ENCODE measurements at regions not wholly inside any gene's neighbourhood (a gene's known extent, or its start where the extent isn't known, plus 50 kb on each side); places are given as distances from the start of the nearest gene placed in this dataset.

DNA sequence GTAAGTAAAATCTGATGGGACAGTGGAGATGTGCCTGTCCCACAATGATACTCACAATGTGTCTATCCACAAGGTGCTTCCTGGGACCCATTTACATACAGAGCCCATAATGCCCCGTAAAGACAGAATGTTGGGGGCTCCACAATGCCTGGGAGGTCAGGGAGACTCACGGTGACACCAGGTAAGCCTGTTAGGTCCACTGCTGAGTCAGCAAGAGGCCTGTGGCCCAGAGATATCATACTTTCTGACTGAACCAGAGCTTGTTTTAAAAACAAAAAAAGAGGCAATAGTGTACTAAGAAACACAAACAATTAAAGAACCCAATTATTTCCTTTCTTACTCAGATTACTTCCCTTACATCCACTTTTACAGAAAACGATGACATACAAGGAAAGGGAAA, 771.1 kb upstream of the ID2 start:
- Histone ChIP-seq H3K36me3 (no peaks in the 10 kb centered on the region), H3K27me3 (no peaks in the 10 kb centered on the region), H3K4me2 (no peak overlapping the region), H4K20me1 (no peaks in the 10 kb centered on the region), H3K4me3 (no peak overlapping the region), H3K4me1 (no peaks in the 10 kb centered on the region), H3K27ac (no peak overlapping the region), H3K9ac (no peak overlapping the region), H3K9me3 (replicated peaks in 1 of 11) (peaks cover 0 to 12% (median 0%) of the 10 kb centered on the region in 11 experiments; a peak in 6 of 22 replicates)
- no peak for TF ChIP-seq Cebpa-rat (IDR thresholded peaks at IDR 0.05)

- Histone ChIP-seq H3K36me3 (no peaks in the 10 kb centered on the region), H3K4me2 (no peak overlapping the region), H3K9ac (no peak overlapping the region), H3K27me3 (no peaks in the 10 kb centered on the region), H3K4me3 (no peak overlapping the region), H4K20me1 (no peaks in the 10 kb centered on the region), H3K4me1 (no peaks in the 10 kb centered on the region), H3K27ac (no peak overlapping the region), H3K9me3 (replicated peaks in 1 of 11) (peaks cover 0 to 12% (median 0%) of the 10 kb centered on the region in 11 experiments; a peak in 6 of 22 replicates)
- TF ChIP-seq Cebpa-rat (IDR thresholded peaks at IDR 0.05), result peak in 6 of 11 experiments; percentile 10 to 83 (median 67); a peak in 8 of 22 replicates
These were observed 770.7 kb upstream of the ID2 start for GRCh38 chr2:7911196-7911595.

- Histone ChIP-seq H3K9ac (no peak overlapping the region), H3K4me1 (no peaks in the 10 kb centered on the region), H3K4me3 (no peak overlapping the region), H4K20me1 (no peaks in the 10 kb centered on the region), H3K36me3 (no peaks in the 10 kb centered on the region), H3K9me3 (replicated peaks in 1 of 11) (peaks cover 0 to 10% (median 0%) of the 10 kb centered on the region in 11 experiments; a peak in 7 of 22 replicates), H3K27ac (no peak overlapping the region), H3K27me3 (no peaks in the 10 kb centered on the region), H3K4me2 (no peak overlapping the region)
- no peak for TF ChIP-seq Cebpa-rat (IDR thresholded peaks at IDR 0.05)
These were observed 767.9 kb upstream of the ID2 start for GRCh38 chr2:7913974-7914373.

- H3K27me3 ChIP-seq, result no peaks in the 10 kb centered on the region
These were observed 766.4 kb upstream of the ID2 start for GRCh38 chr2:7915302-7916091.

GRCh38 chr2:7916670-7917069, 765.2 kb upstream of the ID2 start:
- no peak overlapping the region for H3K27ac ChIP-seq
- no peaks in the 10 kb centered on the region for H3K36me3 ChIP-seq
- no peak overlapping the region for H3K4me3 ChIP-seq
- TF ChIP-seq Cebpa-rat (IDR thresholded peaks at IDR 0.05), result no peak
- H4K20me1 ChIP-seq, result no peaks in the 10 kb centered on the region
- no peaks in the 10 kb centered on the region for H3K4me1 ChIP-seq
- H3K9ac ChIP-seq, result no peak overlapping the region
- peaks cover 0 to 4% (median 0%) of the 10 kb centered on the region in 11 experiments; a peak in 1 of 22 replicates for H3K9me3 ChIP-seq (replicated peaks in 1 of 11)
- no peak overlapping the region for H3K4me2 ChIP-seq
- no peaks in the 10 kb centered on the region for H3K27me3 ChIP-seq

More at GRCh38 chr2:7915302-7916091, 766.4 kb upstream of the ID2 start:
- H3K9me3 ChIP-seq (replicated peaks in 1 of 11), result peaks cover 0 to 4% (median 0%) of the 10 kb centered on the region in 11 experiments; a peak in 1 of 22 replicates
- no peak overlapping the region for H3K4me3 ChIP-seq
- no peak for TF ChIP-seq Cebpa-rat (IDR thresholded peaks at IDR 0.05)
- H3K4me1 ChIP-seq, result no peaks in the 10 kb centered on the region
- no peak overlapping the region for H3K4me2 ChIP-seq
- H4K20me1 ChIP-seq, result no peaks in the 10 kb centered on the region
- H3K27ac ChIP-seq, result no peak overlapping the region
- no peaks in the 10 kb centered on the region for H3K36me3 ChIP-seq
- no peak overlapping the region for H3K9ac ChIP-seq

DNA sequence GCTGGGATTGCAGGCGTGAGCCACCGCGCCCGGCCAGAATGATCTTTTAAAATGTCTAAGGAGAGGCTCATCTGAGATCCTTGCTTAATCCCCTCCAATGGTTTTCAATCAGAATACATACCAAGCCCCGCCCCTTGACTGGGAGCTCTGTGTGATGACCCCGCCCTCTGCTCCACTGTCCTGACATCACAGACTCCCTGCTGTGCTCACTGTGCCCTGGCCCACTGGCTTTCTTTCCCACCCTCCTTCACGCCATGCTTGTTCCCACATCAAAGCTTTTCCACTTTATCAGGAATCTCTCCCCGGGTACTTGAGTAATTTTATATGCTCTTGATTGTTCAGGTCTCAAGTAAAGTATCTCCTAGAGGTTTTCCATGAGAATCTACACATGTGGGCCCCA, 762.3 kb upstream of the ID2 start:
- Histone ChIP-seq H3K9me3 (replicated peaks in 1 of 11) (peaks cover 0 to 7% (median 0%) of the 10 kb centered on the region in 11 experiments; a peak in 5 of 22 replicates), H3K4me3 (no peak overlapping the region), H3K27ac (no peak overlapping the region), H3K4me1 (no peaks in the 10 kb centered on the region), H3K4me2 (no peak overlapping the region), H4K20me1 (no peaks in the 10 kb centered on the region), H3K9ac (no peak overlapping the region), H3K36me3 (no peaks in the 10 kb centered on the region), H3K27me3 (no peaks in the 10 kb centered on the region)
- no peak for TF ChIP-seq Cebpa-rat (IDR thresholded peaks at IDR 0.05)

DNA sequence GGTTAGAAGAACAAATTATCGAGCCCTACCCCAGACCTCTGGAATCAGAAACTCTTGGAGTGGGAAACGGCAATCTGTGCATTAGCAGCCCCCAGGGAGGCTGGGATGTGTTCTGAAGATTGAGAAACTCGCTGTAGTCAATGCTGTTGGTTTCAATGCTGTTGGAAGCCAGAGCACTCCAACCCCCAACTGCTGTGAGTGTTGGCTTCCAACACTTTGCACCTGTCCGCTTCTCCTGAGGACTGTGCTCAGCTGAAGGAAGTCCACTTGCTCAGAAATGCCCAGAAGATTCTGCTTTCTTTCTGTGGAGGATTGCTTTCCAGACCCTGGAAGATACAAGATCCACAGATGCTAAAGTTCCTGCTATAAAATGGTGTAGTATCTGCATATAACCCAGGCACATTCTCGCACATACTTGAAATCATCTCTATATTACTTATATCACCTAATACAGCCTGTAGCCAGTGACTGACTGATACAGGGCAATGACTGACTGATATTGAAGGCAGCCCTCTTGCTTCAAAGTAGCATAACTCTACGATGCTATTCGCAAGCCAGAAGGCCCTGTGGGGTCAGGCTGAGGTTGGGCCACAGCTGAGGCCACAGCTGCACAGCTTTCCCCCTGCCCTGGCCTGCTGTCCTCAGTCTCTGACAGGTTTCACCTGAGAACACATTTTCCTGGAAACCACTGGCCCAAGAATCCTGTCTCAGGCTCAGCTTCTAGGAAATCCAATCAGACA, 757.7 kb upstream of the ID2 start:
- H3K27me3 ChIP-seq, result no peaks in the 10 kb centered on the region
- no peaks in the 10 kb centered on the region for H3K4me1 ChIP-seq
- no peak overlapping the region for H3K27ac ChIP-seq
- H3K4me2 ChIP-seq, result no peak overlapping the region
- no peaks in the 10 kb centered on the region for H4K20me1 ChIP-seq
- no peak overlapping the region for H3K9ac ChIP-seq
- no peak for TF ChIP-seq Cebpa-rat (IDR thresholded peaks at IDR 0.05)
- peaks cover 0 to 7% (median 0%) of the 10 kb centered on the region in 11 experiments; a peak in 4 of 22 replicates for H3K9me3 ChIP-seq (replicated peaks in 1 of 11)
- no peak overlapping the region for H3K4me3 ChIP-seq
- H3K36me3 ChIP-seq, result no peaks in the 10 kb centered on the region

GRCh38 chr2:7925506-7925905, 756.4 kb upstream of the ID2 start:
- Histone ChIP-seq H4K20me1 (no peaks in the 10 kb centered on the region), H3K27ac (no peak overlapping the region), H3K27me3 (no peaks in the 10 kb centered on the region), H3K4me2 (no peak overlapping the region), H3K4me3 (no peak overlapping the region), H3K4me1 (no peaks in the 10 kb centered on the region), H3K9me3 (replicated peaks in 1 of 11) (peaks cover 0 to 13% (median 0%) of the 10 kb centered on the region in 11 experiments; a peak in 4 of 22 replicates), H3K9ac (no peak overlapping the region), H3K36me3 (no peaks in the 10 kb centered on the region)
- no peak for TF ChIP-seq Cebpa-rat (IDR thresholded peaks at IDR 0.05)

DNA sequence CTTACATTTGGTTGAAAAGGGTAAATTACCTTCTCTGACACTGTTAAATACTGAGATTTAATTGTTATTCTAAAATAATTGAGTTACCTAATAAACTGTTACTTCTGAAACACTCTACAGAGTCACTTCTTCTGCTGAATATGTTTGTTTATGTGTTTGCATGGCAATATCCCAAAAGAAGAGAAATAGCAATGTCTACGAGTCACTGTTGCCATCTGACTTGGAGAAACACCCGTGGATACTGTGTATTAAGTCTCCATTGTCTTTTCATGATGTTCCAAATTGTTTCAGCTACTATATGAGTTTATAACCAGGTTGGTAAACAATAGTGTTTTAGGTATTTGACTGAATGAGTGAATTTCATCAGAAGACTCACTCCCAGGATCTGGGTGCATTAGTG, 754.2 kb upstream of the ID2 start:
- peaks cover 0 to 5% (median 0%) of the 10 kb centered on the region in 10 experiments; a peak in 2 of 20 replicates for H3K4me1 ChIP-seq

More for the DNA sequence above, 754.2 kb upstream of the ID2 start:
- Histone ChIP-seq H3K4me2 (no peak overlapping the region), H3K9ac (no peak overlapping the region), H4K20me1 (no peaks in the 10 kb centered on the region), H3K27ac (no peak overlapping the region), H3K4me3 (no peak overlapping the region), H3K27me3 (no peaks in the 10 kb centered on the region), H3K36me3 (no peaks in the 10 kb centered on the region), H3K9me3 (replicated peaks in 1 of 11) (peaks cover 0 to 33% (median 0%) of the 10 kb centered on the region in 11 experiments; a peak in 6 of 22 replicates)
- no peak for TF ChIP-seq Cebpa-rat (IDR thresholded peaks at IDR 0.05)

Data from BLaER1 treated with 17β-estradiol and CSF1 and Interleukin-3, amounts not matched to agents 10 nM and 100 nM (cell line).